ENCODE measurements at regions not wholly inside any gene's neighbourhood (a gene's known extent, or its start where the extent isn't known, plus 50 kb on each side); places are given as distances from the start of the nearest gene placed in this dataset.

GRCh38 chr10:55374060-55374459 is 573.0 kb upstream of the PCDH15 start (continued):
- TF ChIP-seq CHD7 (IDR thresholded peaks at IDR 0.05; ENCODE audit: insufficient replicate concordance, low read length) = no peak
- no peak for TF ChIP-seq BCL11A (IDR thresholded peaks at IDR 0.05; ENCODE audit: low read depth in 2 of 2, low read length in 2 of 2)
- no peak for TF ChIP-seq TEAD4 (IDR thresholded peaks at IDR 0.05; ENCODE audit: low read depth, low read length)
- no peak for TF ChIP-seq PHF8 (conservative IDR thresholded peaks at IDR 0.05; ENCODE audit: low read depth, low read length)
- TF ChIP-seq ATF3 (IDR thresholded peaks at IDR 0.05; ENCODE audit: insufficient read depth, low read depth, low read length) = no peak
- no peak for TF ChIP-seq KDM5A (IDR thresholded peaks at IDR 0.05; ENCODE audit: low read length)
- TF ChIP-seq HDAC6 (IDR thresholded peaks at IDR 0.05; ENCODE audit: low read depth, low read length) = no peak

All from H1 (cell line).